NCI-H1417 (cell line): ENCODE measurements at regions not wholly inside any gene's neighbourhood (a gene's known extent, or its start where the extent isn't known, plus 50 kb on each side); places are given as distances from the start of the nearest gene placed in this dataset.

Source experiments
- DNase-seq, 3 experiments: peaks; one replicate each; lab custom pipeline; 2025; lab: John Stamatoyannopoulos, UW

GRCh38 chr4:11765849-11766453 is 337.3 kb upstream of the HS3ST1 start:
- DNase-seq, result peak; percentile 8 to 68 (median 62)

- DNase-seq, result peak in 2 of 3 experiments; percentile 4 to 54
Observed at GRCh38 chr4:11748164-11748872, 319.6 kb upstream of the HS3ST1 start.

GRCh38 chr4:11746734-11747133 is 318.0 kb upstream of the HS3ST1 start:
- DNase-seq, result no peak

- no peak for DNase-seq
Observed at GRCh38 chr4:11743976-11744375, 315.3 kb upstream of the HS3ST1 start.

GRCh38 chr4:11743236-11743635 is 314.5 kb upstream of the HS3ST1 start:
- peak in 1 of 3 experiments; percentile 50 for DNase-seq

- DNase-seq, result no peak
Observed at GRCh38 chr4:11741190-11741652, 312.5 kb upstream of the HS3ST1 start.

- DNase-seq, result no peak
Observed at GRCh38 chr4:11739992-11740391, 311.3 kb upstream of the HS3ST1 start.

- no peak for DNase-seq
Observed at GRCh38 chr4:11736978-11737377, 308.3 kb upstream of the HS3ST1 start.

- DNase-seq, result no peak
Observed at GRCh38 chr4:11735651-11736050, 307.0 kb upstream of the HS3ST1 start.

- DNase-seq, result peak in 2 of 3 experiments; percentile 7 to 38
Observed at GRCh38 chr4:11732155-11732554, 303.5 kb upstream of the HS3ST1 start.

- no peak for DNase-seq
Observed at GRCh38 chr4:11730545-11730944, 301.9 kb upstream of the HS3ST1 start.

GRCh38 chr4:11729548-11729947 is 300.9 kb upstream of the HS3ST1 start:
- DNase-seq, result no peak

GRCh38 chr4:11727903-11728564 is 299.3 kb upstream of the HS3ST1 start:
- DNase-seq, result no peak

- DNase-seq, result peak in 2 of 3 experiments; percentile 15 to 64
Observed at GRCh38 chr4:11724731-11725130, 296.0 kb upstream of the HS3ST1 start.

- DNase-seq, result no peak
Observed at GRCh38 chr4:11722223-11722622, 293.5 kb upstream of the HS3ST1 start.

- peak; percentile 19 to 55 (median 52) for DNase-seq
Observed at GRCh38 chr4:11720292-11720691, 291.6 kb upstream of the HS3ST1 start.

GRCh38 chr4:11719879-11720278 is 291.2 kb upstream of the HS3ST1 start:
- no peak for DNase-seq

GRCh38 chr4:11715753-11716521 is 287.2 kb upstream of the HS3ST1 start:
- no peak for DNase-seq

- DNase-seq, result peak in 2 of 3 experiments; percentile 12 to 78
Observed at GRCh38 chr4:11710453-11711093, 281.9 kb upstream of the HS3ST1 start.

- no peak for DNase-seq
Observed at GRCh38 chr4:11704186-11704830, 275.6 kb upstream of the HS3ST1 start.

- no peak for DNase-seq
Observed at GRCh38 chr4:11702886-11703557, 274.3 kb upstream of the HS3ST1 start.
